ENCODE measurements at regions not wholly inside any gene's neighbourhood (a gene's known extent, or its start where the extent isn't known, plus 50 kb on each side); places are given as distances from the start of the nearest gene placed in this dataset.
"Not testable (repeated sequence)": the region's sequence is repeated elsewhere in the genome, so short reads cannot be mapped to it uniquely, and the experiment has no call there.

DNA sequence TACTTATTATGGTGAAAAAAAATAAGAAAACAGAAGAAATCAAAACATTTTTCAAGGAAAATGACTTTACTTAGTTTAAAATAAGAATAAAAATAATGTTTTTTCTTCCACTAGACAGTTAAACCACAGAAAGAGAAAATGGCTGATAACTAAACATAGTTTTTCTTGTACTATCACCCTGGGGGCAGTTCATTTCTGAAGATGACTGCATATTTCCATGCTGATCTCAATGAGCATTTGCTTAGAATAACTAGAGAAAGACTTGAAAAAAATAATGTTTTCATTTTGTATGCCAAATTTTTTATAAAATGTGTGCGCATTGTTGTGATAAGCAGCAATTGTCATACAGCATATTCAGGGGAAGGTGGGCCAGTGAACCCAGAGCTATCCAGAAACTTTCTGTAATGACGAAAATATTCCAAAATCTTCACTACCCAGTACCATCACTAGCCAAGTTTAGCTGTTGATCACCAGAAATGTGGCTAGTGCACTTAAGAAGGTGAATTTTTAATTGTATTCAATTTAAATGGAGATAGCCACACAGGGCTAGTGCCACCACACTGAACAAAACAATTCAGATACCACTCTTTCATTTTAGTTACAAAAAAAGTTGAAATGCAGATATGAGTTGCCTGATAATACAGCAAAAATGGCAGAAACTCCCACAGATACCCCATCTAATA lies 513.4 kb upstream of the NETO1 start:
- no peak for DNase-seq

DNA sequence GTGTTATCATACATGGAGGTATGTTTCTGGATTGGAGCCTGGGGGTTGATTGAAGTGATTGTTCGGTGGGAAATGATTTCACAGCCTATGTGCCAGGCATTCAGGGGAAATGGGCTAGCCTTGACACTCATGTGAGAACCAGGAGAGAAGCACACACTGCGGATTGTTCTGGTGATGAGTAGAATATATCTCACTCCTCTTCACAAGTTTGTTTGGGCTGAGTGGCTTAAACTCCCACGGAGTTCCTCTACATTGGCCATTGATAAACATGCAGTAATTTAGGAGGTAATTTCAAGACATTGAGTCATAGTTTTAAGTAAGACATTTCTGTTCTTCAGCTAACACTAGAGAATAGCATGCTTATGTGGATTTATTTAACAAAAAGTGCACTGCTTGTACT lies 498.9 kb upstream of the NETO1 start:
- DNase-seq, result no peak

DNA sequence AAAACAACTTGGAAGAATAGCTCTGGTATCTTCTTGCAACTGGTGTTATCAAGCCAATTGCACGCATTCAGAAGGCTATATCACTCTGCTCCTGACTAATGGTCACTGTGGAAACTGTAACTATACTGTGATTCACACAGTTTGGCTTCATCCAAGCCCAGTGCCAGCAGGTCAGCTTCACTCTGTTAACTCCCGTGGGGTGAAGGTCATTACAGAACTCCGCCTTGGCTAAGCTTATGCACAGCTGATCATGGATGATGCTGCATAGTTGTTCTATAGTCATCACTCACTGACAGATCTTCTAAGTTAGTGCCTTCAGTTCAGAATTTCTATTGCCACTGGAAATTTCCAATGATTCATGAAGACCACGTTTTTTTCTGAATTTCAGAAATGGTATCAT lies 497.2 kb upstream of the NETO1 start:
- no peak for DNase-seq

DNA sequence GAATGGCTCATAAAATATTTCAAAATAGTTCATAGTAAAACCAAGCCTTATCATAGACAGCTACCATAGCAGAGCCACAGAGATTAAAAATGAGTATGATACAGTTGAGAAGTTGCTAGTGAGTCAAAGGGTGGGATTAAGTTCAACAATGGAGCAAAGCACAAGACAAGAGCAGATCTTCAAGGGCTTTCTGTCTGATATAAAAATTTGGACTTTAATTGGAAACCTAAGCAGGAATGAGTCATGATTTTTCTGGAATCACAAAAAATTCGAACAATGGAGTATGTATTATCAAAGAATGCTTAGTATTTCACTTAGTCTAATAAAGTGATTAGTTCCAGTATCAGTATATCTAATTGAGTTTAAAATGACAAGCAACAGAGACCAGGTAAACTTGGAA lies 487.3 kb upstream of the NETO1 start:
- no peak for DNase-seq

DNA sequence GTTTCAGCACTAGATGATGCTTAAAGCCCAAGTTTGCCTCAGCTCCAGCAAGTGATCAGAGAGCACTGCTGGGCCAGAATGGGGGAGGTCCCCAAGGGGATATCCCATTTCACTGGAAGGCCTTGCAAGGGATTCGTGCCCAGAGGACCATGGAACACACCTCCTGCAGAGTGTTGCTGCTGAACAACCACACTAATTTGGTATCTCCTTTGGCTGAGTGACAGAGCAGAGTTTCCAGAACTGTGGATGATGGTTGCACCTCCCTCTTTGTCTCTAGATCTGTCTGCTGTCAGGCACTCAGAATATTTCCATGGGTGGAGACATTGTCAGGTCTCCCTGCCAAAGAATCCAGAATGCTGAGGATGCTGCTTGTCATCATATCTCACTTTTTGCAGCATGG lies 484.8 kb upstream of the NETO1 start:
- DNase-seq, result no peak

DNA sequence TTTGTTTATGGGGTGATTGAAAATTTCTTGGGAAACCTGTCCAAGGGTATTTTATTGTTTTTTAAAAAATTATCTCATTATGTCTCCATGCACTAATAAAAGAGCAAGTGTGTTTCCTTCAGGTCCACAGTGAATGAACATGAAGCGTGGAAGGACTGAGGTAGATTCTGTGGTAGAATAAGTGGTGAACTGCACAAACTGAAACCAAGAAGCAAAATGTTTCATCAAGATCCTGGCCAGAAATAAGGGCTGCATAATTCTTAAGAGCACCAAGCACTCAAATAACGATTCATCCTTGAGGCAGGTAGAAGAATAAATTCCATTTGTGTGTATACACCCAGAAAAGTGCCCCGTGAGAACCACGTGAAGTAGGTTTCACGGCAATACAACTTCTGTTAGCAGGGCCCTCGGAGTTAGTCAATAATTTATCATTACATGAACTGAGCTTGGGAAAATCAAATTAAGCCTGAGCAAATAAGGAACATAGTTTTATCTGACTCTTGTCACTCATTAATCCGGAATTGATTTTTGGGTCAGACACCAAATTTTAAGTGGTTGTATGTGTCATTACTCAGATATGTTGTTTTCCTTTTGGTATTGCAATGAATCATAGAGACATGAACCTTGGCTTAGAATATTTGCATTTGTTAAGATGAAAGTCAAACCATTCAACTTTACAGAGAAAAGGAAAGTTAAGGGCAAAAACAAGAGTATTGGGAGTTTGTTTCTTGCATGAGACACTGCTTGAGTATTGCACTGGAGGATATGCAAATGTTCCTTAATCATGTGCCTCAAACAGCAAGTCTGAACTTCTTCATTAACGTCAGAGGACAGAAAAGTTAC lies 472.6 kb upstream of the NETO1 start:
- DNase-seq, result no peak

DNA sequence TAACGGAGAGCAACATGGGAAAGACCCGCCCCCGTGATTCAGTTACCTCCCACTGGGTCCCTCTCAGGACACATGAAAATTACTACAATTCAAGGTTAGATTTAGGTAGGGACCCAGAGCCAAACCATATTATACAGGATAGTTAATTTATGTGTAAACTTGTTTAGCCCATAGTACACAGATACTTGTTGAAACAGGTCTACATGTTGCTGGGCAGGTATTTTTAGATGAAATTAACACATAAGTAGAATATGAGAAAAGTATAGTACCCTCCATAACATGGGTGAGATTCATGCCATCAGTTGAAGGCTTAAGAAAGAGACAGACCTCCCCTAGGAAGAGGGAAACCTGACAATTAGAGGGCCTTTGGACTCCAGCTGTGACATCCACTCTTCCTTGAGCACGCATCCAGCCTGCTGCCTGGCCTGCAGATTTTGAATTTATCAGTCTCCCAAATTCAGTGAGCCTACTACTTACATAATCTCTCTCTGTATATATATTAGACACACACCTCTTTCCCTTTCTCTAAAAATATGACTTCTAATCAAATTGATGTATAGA lies 463.5 kb upstream of the NETO1 start:
- DNase-seq, result no peak

DNA sequence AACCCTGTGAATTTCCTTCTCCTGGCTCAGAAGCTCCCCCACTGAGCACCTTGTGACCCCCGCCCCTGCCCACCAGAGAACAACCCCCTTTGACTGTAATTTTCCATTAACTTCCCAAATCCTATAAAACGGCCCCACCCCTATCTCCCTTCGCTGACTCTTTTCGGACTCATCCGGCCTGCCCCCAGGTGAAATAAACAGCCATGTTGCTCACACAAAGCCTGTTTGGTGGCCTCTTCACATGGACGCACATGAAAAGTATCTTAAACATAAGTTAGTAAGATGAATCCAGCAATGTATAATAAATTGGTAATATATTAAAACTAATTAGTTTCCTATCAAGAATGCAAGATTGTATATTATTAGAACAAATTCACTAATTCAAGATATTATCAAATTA lies 462.3 kb upstream of the NETO1 start:
- not testable (repeated sequence) for DNase-seq

DNA sequence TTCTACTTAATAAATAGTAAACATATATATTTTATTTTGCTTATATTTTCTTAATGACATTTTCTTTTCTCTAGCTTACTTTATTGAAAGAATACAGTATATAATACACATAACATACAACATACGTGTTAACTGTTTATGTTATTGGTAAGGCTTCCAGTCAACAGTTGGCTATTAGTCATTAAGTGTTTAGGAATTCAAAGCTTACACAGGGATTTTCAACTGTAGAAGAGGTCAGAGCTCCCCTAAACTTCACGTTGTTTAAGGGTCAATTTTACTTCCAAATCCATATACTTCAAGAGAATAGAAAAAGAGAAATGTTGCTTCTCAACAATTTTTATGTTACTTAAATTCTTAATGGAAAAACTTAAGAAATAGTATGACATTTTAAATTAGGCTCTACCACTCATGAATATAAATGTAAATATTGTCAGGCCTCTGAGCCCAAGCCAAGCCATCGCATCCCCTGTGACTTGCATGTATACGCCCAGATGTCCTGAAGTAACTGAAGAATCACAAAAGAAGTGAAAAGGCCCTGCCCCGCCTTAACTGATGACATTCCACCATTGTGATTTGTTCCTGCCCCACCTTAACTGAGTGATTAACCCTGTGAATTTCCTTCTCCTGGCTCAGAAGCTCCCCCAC lies 456.5 kb upstream of the NETO1 start:
- not testable (repeated sequence) for DNase-seq

DNA sequence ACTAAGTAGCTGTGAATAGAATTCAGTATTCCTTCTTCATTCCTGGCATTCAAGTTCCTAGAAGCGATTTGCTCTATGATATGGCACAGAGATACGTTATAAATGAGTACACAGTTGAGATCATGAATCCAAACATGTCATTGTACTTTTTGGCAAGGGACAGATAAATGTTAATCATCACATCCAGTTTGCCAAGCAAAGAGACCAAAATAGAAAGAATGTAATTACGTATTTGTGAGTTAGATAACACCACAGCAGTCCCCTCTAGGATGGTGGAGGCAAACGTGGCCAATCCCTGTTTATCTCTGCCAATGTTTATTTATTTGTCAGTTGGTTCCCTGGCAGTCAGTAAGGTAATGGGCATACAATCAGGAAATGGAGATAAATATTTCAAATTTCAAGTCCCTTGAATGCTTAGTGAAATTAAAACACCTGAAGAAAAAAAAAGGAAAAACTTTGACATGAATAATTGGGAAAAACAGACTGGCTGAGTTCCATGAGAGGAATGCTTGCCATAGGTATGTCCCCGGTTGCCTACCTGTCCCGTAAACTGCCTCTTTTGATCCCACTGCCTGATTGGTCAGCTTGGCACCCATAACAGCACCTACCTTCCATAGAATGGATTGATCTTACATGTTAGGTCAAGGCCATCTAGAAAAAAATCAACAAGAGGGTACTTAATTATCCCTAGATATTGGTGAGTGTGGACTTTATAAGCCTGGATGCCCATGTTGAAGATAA lies 451.1 kb upstream of the NETO1 start:
- no peak for DNase-seq

DNA sequence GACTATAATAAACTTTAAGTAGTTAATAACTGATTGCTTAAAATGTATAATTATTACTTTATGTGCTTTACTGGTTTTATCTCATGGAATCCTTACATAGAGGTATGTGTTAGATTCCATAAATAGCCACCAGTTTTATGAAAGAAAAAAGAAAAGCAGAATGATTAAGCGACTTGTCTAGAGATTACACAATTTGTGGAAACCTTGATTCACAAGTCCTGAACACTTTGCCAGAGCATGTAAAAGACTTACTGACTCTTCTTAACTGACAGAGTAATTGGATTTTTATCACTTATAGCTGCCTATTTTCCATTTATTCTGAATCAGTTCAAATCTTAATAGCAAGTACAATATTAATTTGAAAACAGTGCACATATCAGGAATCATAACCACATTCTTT lies 448.7 kb upstream of the NETO1 start:
- no peak for DNase-seq

DNA sequence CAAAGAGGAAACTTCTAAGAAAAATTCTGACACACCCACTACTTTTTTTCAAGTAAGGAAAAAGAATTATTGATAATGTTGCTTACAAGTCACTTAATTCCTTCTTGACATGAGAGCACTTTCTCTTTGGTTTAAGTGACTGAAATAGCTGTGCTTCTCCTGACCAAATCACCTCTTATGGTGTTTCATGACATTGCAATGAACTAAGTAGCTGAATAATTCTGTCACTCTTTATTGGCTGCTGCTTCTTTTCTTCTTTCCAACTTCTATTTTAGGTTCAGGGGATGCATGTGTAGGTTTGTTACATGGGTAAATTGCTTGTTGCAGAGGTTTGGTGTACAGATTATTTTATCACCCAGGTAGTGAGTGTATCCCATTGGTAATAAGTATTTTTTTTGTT lies 447.6 kb upstream of the NETO1 start:
- DNase-seq, result no peak

DNA sequence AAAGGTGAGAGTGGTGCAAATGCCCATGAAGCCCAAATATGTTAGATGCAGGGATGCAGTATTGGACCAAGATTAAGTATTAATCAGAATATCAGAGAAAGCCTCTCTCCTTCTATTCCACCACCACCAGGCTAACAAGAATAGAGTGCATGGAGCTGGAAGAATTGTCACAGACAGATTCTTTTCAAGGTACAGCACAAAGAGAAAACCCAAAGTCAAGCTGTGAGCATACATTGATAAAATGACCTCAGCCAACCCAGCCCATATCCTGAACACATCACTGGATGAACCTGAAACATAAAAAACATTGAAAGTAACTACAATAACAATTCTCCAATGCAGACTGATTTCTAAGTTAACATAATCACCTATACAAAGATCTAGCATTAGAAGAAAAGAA lies 445.7 kb upstream of the NETO1 start:
- DNase-seq, result no peak

DNA sequence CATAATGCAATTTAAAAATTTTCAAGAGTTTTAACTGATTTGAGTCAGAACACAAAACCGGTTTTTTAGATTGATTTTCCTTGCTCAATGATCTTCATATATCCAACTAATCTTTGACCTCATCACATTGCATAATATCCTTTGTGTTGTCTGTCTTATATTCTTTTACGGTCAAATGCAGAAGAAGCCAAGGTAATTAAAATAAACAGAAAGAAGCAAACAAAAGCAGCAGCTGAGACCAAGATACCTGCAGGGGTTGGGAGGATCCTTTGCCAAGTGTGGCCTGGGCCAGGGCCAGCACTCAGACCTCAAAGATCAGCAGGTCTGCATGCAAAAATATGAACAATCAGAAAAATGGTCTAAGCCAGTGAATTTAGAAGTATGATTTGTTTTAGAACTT lies 428.9 kb upstream of the NETO1 start:
- no peak for DNase-seq

DNA sequence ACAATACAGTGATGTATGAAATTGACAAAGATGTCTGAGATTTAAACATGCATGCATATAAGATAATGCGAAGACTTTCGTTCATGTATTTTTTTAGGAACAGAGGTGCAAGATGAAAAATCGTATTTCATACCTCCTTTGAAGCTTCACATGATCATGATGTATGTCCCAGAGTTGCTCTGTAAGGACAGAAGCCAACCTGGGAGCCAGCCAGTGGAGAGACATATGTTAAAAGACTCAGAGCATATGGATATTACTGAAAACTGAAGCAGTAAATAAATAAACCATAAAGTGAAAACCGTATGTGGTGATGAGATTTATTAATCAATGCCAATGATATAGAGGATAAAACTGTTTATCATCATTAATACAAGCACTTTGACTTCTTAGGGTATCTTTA lies 424.4 kb upstream of the NETO1 start:
- no peak for DNase-seq

DNA sequence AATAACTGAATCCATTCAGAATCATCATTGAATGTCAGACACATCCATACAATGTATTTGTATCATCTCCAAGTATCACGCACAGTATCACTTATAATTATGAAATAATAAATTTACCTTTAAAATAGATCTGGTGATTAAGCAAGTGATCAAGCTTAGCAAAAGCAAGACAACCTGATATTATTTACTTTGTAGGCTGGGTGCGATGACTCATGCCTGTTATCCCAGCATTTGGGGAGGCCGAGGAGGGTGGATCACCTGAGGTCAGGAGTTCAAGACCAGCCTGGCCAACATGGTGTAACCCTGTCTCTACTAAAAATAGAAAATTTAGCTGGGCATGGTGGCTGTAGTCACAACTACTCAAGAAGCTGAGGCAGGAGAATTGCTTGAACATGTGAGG lies 421.0 kb upstream of the NETO1 start:
- no peak for DNase-seq

DNA sequence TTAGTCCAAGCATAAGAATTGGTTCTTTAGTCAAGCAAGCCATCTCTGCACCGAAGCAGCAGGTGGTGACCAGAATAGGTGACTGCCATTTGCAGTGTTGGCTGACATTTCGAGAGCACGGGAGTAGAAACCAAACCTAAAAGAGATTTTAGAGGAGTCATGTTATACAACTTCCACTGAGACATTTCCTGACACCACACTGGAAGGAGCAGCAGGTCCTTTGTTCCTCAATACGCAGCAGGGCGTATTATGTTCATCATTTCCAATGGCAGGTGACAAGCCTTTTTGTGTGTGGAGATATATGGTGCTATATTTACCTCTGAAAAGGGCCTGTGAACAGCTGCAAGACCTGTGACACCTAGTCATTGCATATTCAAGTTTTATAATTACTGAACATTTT lies 418.8 kb upstream of the NETO1 start:
- no peak for DNase-seq

DNA sequence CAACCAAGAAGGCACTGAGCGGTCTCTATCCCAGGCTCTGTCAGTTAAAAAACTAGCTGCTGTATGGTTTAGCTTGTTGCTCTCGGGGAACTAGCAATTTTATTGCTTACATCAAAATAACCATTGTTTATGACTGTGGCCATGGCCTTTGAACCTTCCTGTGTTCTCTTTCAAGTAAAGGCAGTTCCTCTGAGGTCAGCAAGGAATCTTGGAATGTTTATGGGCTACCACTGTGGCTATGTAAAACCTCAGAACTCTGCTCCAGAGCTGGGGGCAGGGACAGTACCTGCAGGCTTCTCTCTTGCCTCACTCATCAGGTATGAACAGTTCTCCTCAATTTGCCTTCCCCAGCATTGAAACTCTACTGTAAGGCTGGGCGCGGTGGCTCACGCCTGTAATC lies 416.0 kb upstream of the NETO1 start:
- DNase-seq, result no peak

DNA sequence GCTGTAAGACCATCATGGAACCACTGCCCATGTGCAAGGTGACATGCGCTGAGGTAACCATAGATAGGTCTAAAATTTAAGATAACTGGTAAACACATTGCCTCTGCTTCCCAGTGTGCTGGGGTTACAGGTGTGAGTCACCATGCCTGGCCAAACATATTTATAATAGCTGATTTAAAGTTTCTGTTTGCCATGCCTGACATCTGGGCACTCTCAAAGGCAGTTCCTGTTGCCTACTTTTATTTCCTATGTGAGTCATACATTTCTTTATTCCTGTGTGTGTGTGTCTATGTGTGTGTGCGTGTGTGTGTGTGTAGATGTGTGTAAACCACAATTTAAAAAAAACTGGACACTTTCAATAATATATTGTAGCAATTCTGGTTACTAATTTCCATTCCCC lies 415.2 kb upstream of the NETO1 start:
- DNase-seq, result no peak

DNA sequence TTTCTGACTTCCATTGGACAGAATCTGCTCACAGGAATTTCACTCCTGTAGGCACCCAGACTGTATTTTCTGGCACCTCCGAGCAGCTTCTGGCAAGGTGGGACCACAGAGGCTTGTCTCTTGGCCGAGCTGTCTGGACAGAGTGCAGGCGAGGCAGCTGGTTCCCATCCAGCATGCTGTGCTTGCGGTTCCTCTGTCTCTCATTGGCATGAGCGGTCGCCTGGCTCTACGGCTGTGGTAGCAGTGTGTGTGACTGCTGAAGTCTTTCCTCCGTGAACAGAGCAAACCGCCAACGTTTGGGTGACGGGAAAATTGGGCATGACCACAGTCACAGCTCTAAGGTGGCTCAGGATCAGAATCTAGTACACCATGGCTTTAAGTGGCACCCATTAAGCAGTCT lies 411.7 kb upstream of the NETO1 start:
- no peak for DNase-seq

DNA sequence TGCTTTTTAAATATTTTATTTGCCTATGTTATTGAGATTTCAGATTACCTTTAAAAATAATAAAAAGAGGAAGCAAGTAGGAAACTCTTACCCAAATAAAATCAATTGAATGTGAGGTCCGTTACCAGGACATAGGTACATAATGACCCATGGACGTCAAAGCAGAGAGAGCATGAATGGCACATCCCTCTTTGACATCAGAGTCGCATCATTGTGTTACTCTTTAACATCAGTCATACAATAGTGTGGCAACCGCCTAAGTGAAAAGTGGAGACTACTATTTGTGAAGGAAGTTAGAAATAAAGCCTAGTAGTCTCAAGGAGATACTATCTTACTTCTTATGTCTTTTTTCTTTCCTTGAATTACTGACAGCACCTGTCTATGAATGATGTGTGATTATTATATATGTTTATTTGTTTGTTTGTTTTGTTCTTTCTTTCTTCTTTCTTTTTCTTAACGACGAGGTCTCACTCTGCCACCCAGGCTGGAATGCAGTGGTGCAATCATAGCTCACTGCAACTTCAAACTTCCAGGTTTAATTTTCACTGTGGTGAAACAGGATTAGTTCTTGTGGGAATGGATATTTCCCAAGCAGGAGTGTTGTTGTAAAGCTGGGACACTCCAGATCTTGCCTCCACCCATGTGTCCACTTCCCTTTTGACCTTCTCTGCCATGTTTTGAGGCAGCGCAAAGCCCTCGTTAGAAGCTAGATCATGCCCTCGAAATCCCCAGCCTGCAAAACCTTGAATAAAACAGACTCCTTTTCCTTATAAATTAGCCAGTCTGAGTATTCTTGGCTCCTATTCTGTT lies 407.2 kb upstream of the NETO1 start:
- DNase-seq, result no peak

DNA sequence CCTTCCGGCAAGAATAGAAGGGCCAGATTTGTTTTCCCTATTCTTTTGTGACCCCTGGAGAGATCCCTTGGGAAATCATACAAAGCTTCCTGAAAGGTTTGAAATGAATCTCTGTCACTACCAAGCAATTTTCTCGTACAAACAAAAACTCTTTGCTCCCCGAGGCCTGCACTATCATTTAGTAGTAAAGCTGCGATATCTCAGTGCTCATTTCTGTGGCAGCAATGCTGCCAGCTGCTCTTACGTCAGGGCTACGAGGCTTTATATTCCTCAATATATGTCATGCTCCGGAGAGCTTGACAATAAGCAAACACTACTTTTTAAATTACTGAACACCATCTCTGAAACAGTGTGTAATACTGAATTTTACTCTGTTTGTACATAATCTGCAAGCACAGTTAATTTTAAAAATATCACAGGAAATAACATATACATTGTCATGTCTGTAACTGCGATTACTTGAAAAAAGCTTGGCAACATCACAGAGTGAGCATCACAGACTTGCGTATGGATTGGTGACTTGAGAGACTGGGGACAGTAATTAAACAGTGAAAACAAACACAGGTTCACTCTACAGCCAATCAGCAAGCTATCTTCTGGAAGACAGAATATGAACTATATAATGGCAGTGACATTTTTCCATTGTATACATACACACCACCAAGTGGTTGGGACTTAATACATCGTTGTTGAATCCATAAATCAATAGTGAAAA lies 403.3 kb upstream of the NETO1 start:
- no peak for DNase-seq

Data from stimulated activated naive CD4-positive, alpha-beta T cell treated with Interleukin-2 at 50 U/mL for 16 hours (primary cell).